GM12874 (cell line): ENCODE measurements at regions not wholly inside any gene's neighbourhood (a gene's known extent, or its start where the extent isn't known, plus 50 kb on each side); places are given as distances from the start of the nearest gene placed in this dataset.

Experiments
- TF ChIP-seq, protein P1 (sequence below): IDR thresholded peaks from 2 replicates; pipeline ENCODE4 v1.5.1; 2011; ENCODE audit warnings: low read depth, mild to moderate bottlenecking, control low read depth, low read length, moderate library complexity; ENCODE audit not compliant: insufficient read depth

DNA sequence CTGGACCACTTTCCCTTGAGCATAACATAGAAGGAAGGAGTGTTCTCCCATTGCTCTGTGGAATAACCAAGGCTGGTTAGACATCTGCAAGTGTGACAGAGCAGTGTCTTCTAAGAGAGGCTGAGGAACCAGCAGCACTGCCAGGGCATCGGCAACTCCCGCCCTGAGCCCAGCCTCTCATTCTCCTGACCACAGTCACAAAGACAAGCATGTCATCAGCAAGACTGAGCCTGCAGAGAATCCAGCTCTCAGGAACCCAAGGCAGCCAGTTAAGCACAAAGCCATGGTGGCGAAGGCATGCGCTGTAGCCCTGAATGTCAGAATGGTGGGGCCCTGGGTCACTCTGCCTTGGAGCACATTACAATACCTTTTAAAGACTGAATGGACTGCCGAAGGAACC, 253.9 kb downstream of the AGTPBP1 start:
- TF ChIP-seq, protein P1, sequence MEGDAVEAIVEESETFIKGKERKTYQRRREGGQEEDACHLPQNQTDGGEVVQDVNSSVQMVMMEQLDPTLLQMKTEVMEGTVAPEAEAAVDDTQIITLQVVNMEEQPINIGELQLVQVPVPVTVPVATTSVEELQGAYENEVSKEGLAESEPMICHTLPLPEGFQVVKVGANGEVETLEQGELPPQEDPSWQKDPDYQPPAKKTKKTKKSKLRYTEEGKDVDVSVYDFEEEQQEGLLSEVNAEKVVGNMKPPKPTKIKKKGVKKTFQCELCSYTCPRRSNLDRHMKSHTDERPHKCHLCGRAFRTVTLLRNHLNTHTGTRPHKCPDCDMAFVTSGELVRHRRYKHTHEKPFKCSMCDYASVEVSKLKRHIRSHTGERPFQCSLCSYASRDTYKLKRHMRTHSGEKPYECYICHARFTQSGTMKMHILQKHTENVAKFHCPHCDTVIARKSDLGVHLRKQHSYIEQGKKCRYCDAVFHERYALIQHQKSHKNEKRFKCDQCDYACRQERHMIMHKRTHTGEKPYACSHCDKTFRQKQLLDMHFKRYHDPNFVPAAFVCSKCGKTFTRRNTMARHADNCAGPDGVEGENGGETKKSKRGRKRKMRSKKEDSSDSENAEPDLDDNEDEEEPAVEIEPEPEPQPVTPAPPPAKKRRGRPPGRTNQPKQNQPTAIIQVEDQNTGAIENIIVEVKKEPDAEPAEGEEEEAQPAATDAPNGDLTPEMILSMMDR: no peak

DNA sequence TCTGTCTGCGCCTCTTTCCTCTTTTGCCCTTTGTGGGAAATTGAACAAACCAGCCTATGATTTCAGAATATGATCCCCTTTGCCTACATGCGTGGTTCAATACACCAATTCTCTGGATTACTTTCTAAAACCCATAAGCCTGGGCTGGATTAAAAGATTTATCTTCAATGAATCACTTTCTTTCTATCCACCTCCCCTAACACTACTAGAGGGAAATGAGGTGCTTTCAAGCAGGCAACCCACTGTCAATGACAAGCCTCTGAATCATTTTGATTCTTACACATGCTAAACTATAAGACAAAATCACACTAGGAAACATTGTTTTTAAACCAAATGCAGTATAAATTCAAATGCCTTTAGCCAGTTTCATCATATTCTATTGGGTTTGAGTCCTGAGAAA, 257.5 kb downstream of the AGTPBP1 start:
- TF ChIP-seq, protein P1: no peak

DNA sequence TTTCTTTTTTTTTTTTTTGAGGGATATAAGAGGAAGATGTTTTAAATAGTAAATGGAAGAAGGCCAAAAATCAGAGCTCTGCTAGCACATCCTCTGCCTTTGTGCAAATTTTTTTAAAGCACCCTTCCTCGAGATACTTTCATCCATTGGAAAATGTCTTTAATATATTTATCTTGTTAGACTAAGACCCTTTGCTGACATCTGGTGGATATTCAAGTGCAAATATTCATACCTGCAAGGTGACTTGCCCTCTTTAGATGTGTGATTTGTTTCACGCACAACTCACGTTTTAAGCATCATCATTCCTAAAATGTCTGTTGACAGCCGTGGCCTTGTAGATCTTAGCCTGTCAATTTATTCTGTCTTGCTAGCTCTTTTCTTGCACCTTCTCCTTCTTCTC, 258.5 kb downstream of the AGTPBP1 start:
- TF ChIP-seq, protein P1: no peak

DNA sequence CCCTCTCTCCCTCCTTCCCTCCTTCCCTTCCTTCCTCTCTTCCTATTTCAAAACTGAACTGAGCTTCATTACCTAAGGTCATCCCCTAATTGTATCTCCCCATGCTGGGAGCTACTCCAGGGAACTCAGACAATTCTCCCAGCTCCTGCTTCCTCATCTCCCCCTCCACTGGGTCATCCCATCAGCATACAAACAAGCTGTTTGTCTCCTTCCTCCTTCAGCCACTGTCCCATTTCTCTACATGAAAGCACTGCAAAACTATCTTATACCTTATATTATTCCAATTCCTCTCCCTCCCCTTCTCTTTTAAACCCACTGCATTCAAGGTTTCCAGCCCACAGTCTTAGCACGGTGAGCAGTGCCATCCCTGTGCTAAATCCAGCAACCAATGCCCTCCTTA, 262.4 kb downstream of the AGTPBP1 start:
- TF ChIP-seq, protein P1: no peak

DNA sequence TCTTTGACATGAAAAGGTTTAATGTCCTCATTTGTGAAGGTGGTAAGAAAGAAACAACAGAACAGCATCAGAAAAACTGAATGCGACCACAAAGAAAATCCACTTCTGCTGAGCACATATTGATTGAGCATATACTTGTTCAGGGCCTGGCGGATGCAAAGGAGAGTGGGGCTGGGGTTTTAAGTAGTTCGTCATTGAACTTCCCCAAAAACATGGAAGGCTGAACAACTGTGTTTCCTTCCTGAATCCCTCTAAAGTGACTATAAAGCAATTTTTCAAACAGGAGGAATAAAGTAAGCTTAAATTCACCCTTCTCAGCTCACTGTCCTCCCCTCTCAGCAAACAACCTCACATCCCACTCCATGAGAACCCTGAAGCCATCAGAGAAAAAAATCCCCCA, 262.9 kb downstream of the AGTPBP1 start:
- TF ChIP-seq, protein P1: no peak

DNA sequence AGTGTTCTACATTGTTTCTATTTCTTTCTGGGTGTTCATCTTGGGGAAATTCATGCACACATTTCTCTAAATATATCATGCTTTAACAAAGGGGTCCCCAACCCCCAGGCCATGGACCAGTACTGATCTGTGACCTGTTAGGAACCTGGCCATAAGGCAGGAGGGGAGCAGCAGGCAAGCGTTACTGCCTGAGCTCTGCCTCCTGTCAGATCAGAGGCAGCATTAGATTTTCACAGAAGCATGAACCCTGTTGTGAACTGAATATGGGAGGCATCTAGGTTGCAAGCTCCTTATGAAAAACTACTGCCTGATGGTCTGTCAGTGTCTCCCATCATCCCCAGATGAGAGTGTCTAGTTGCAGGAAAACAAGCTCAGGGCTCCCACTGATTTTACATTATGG, 270.0 kb downstream of the AGTPBP1 start:
- TF ChIP-seq, protein P1: no peak

DNA sequence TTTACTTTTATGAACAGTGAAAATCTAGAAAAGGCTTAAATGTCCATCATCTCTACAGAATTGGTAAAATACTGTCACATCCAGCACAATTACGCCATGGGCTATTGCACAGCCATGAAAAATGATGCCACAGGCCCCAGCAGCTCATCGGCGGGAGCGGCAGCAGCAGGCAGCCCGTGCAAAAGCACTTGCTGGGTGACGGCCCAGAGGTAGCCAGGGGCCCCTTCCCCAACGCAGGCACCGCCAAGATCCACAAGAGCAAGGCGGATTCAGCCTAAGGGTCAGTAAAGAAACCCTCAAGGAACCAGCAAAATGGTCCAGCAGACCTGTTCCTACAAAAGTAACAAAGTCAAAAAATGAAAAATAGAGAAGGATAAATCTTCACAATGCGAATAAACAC, 272.7 kb downstream of the AGTPBP1 start:
- TF ChIP-seq, protein P1: no peak

DNA sequence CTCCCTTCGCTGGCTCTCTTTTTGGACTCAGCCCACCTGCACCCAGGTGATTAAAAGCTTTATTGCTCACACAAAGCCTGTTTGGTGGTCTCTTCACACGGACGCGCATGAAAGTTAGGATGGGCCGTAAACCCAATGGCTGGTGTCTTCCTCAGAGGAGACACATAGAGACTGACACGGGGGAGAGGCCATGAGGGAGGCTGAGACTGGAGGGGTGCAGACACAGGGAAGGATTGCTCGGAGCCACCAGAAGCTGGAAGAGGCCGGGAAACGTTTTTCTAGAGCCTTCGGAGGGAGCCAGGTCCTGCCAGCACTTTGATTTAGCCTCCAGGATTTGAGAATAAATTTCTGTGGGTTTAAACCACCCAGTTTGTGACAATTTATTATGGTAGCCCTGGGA, 274.9 kb downstream of the AGTPBP1 start:
- TF ChIP-seq, protein P1: no peak
